SK-N-SH treated with all-trans-retinoic acid at 6 μM for 48 hours (cell line): ENCODE measurements at regions not wholly inside any gene's neighbourhood (a gene's known extent, or its start where the extent isn't known, plus 50 kb on each side); places are given as distances from the start of the nearest gene placed in this dataset.

Source experiments
- ATAC-seq: fragments of 200-7000 bp; cut with Tn5 transposase; 3 replicates; pipeline ENCODE4 v1.9.1; 2020; ENCODE audit warnings: mild to moderate bottlenecking, moderate library complexity
- ARNTL ChIP-seq: fragments of 450-650 bp; formaldehyde crosslinking; IDR thresholded peaks from 2 replicates; pipeline ENCODE4 v1.5.0; 2020; ENCODE audit warnings: low read depth, mild to moderate bottlenecking, moderate library complexity, borderline replicate concordance
- BACH2 ChIP-seq: fragments of 250-450 bp; sonication (Bioruptor Pico); IDR thresholded peaks from 2 replicates; pipeline ENCODE4 v1.9.0; 2021; ENCODE audit warnings: mild to moderate bottlenecking, borderline replicate concordance
- ESRRG ChIP-seq: fragments of 250-450 bp; sonication (Bioruptor Pico); IDR thresholded peaks from 2 replicates; pipeline ENCODE4 v1.6.1; 2021; ENCODE audit warnings: mild to moderate bottlenecking
- GLIS3 ChIP-seq: fragments of 250-450 bp; sonication (Bioruptor Pico); IDR thresholded peaks from 2 replicates; pipeline ENCODE4 v1.5.0; 2020; ENCODE audit warnings: mild to moderate bottlenecking, moderate library complexity
- ISL1 ChIP-seq: fragments of 250-450 bp; sonication (Bioruptor Pico); IDR thresholded peaks from 2 replicates; pipeline ENCODE4 v2.1.2; 2022; ENCODE audit warnings: mild to moderate bottlenecking, moderate library complexity
- OSR1 ChIP-seq: fragments of 250-450 bp; sonication (Bioruptor Pico); IDR thresholded peaks from 2 replicates; pipeline ENCODE4 v1.8.0; 2022; ENCODE audit warnings: moderate library complexity, mild to moderate bottlenecking, inconsistent platforms
- POU6F1 ChIP-seq: fragments of 250-450 bp; sonication (Bioruptor Pico); IDR thresholded peaks from 2 replicates; pipeline ENCODE4 v1.8.0; 2021; ENCODE audit warnings: low read depth, mild to moderate bottlenecking, moderate library complexity, borderline replicate concordance
- TCF4 ChIP-seq: fragments of 250-450 bp; sonication (Bioruptor Pico); IDR thresholded peaks from 2 replicates; pipeline ENCODE4 v1.8.0; 2021; ENCODE audit warnings: mild to moderate bottlenecking, moderate library complexity, borderline replicate concordance
- TOX ChIP-seq: fragments of 250-450 bp; sonication (Bioruptor Pico); IDR thresholded peaks from 2 replicates; pipeline ENCODE4 v1.8.0; 2021; ENCODE audit warnings: mild to moderate bottlenecking, moderate library complexity, borderline replicate concordance
- ZFP3 ChIP-seq: fragments of 250-450 bp; sonication (Bioruptor Pico); IDR thresholded peaks from 2 replicates; pipeline ENCODE4 v1.5.0; 2020; ENCODE audit warnings: mild to moderate bottlenecking, moderate library complexity
- ZFP30 ChIP-seq: fragments of 450-650 bp; formaldehyde crosslinking; IDR thresholded peaks from 2 replicates; pipeline ENCODE4 v1.5.0; 2022; ENCODE audit warnings: mild to moderate bottlenecking, moderate library complexity
- TF ChIP-seq, protein P1 (sequence below): fragments of 250-450 bp; sonication (Bioruptor Pico); IDR thresholded peaks from 2 replicates; pipeline ENCODE4 v1.5.1; 2021; ENCODE audit warnings: mild to moderate bottlenecking, moderate library complexity
- TF ChIP-seq, protein P2 (sequence below): fragments of 250-450 bp; sonication (Bioruptor Pico); IDR thresholded peaks from 2 replicates; pipeline ENCODE4 v1.5.0; 2020; ENCODE audit warnings: mild to moderate bottlenecking, moderate library complexity
- TF ChIP-seq, protein P3 (sequence below): fragments of 250-450 bp; sonication (Bioruptor Pico); IDR thresholded peaks from 2 replicates; pipeline ENCODE4 v1.8.0; 2020; ENCODE audit warnings: mild to moderate bottlenecking, moderate library complexity, borderline replicate concordance

- TF ChIP-seq, protein P1, sequence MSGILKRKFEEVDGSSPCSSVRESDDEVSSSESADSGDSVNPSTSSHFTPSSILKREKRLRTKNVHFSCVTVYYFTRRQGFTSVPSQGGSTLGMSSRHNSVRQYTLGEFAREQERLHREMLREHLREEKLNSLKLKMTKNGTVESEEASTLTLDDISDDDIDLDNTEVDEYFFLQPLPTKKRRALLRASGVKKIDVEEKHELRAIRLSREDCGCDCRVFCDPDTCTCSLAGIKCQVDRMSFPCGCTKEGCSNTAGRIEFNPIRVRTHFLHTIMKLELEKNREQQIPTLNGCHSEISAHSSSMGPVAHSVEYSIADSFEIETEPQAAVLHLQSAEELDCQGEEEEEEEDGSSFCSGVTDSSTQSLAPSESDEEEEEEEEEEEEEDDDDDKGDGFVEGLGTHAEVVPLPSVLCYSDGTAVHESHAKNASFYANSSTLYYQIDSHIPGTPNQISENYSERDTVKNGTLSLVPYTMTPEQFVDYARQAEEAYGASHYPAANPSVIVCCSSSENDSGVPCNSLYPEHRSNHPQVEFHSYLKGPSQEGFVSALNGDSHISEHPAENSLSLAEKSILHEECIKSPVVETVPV (CRISPR knock-in tag): no peak
- no peak for TF ChIP-seq POU6F1
- TF ChIP-seq, protein P2, sequence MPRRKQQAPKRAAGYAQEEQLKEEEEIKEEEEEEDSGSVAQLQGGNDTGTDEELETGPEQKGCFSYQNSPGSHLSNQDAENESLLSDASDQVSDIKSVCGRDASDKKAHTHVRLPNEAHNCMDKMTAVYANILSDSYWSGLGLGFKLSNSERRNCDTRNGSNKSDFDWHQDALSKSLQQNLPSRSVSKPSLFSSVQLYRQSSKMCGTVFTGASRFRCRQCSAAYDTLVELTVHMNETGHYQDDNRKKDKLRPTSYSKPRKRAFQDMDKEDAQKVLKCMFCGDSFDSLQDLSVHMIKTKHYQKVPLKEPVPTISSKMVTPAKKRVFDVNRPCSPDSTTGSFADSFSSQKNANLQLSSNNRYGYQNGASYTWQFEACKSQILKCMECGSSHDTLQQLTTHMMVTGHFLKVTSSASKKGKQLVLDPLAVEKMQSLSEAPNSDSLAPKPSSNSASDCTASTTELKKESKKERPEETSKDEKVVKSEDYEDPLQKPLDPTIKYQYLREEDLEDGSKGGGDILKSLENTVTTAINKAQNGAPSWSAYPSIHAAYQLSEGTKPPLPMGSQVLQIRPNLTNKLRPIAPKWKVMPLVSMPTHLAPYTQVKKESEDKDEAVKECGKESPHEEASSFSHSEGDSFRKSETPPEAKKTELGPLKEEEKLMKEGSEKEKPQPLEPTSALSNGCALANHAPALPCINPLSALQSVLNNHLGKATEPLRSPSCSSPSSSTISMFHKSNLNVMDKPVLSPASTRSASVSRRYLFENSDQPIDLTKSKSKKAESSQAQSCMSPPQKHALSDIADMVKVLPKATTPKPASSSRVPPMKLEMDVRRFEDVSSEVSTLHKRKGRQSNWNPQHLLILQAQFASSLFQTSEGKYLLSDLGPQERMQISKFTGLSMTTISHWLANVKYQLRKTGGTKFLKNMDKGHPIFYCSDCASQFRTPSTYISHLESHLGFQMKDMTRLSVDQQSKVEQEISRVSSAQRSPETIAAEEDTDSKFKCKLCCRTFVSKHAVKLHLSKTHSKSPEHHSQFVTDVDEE (CRISPR knock-in tag): no peak
- no peak for TF ChIP-seq ZFP30 (CRISPR knock-in tag)
- no peak for TF ChIP-seq TOX (CRISPR knock-in tag)
- no peak for TF ChIP-seq ISL1 (CRISPR knock-in tag)
- no peak for TF ChIP-seq OSR1 (CRISPR knock-in tag)
- TF ChIP-seq, protein P3, sequence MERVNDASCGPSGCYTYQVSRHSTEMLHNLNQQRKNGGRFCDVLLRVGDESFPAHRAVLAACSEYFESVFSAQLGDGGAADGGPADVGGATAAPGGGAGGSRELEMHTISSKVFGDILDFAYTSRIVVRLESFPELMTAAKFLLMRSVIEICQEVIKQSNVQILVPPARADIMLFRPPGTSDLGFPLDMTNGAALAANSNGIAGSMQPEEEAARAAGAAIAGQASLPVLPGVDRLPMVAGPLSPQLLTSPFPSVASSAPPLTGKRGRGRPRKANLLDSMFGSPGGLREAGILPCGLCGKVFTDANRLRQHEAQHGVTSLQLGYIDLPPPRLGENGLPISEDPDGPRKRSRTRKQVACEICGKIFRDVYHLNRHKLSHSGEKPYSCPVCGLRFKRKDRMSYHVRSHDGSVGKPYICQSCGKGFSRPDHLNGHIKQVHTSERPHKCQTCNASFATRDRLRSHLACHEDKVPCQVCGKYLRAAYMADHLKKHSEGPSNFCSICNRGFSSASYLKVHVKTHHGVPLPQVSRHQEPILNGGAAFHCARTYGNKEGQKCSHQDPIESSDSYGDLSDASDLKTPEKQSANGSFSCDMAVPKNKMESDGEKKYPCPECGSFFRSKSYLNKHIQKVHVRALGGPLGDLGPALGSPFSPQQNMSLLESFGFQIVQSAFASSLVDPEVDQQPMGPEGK (CRISPR knock-in tag): no peak
- TF ChIP-seq ZFP3 (CRISPR knock-in tag): no peak
- no peak for TF ChIP-seq BACH2 (CRISPR knock-in tag)
- no peak for TF ChIP-seq GLIS3
- no peak for TF ChIP-seq ARNTL (CRISPR knock-in tag)
- TF ChIP-seq TCF4 (CRISPR knock-in tag): no peak
- TF ChIP-seq ESRRG (CRISPR knock-in tag): no peak
- TF ChIP-seq, all 23 proteins: peak for 0
- no peak for ATAC-seq
Measured at GRCh38 chr3:67324554-67324953, 326.4 kb downstream of the KBTBD8 start.
